Fibroblast of lung (primary cell): ENCODE measurements at regions not wholly inside any gene's neighbourhood (a gene's known extent, or its start where the extent isn't known, plus 50 kb on each side); places are given as distances from the start of the nearest gene placed in this dataset.

Experiments used
- DNase-seq, 2 donors: peaks; one replicate each; pipeline versions ENCODE4 v3.0.0 to v3.0.0-alpha.2; 2010; ENCODE audit warnings: low read depth in 2 of 2
- H2AFZ ChIP-seq: 2 replicates; pipeline ENCODE4 v1.5.1; 2012; ENCODE audit warnings: low read length, control low read depth, inconsistent platforms
- H3K27ac ChIP-seq: 2 replicates; pipeline ENCODE4 v1.5.1; 2011; ENCODE audit warnings: low read length, control low read depth; ENCODE audit not compliant: insufficient read depth
- H3K27me3 ChIP-seq: 2 replicates; pipeline ENCODE4 v1.5.1; 2011; ENCODE audit warnings: mild to moderate bottlenecking, low read length; ENCODE audit not compliant: control insufficient read depth, insufficient read depth
- H3K36me3 ChIP-seq: 2 replicates; pipeline ENCODE4 v1.5.1; 2011; ENCODE audit warnings: low read length; ENCODE audit not compliant: control insufficient read depth, insufficient read depth
- H3K4me1 ChIP-seq: 2 replicates; pipeline ENCODE4 v1.5.1; 2011; ENCODE audit warnings: low read length; ENCODE audit not compliant: control insufficient read depth, insufficient read depth; ENCODE audit errors: extremely low read depth
- H3K4me2 ChIP-seq: 2 replicates; pipeline ENCODE4 v1.5.1; 2011; ENCODE audit warnings: low read length, control low read depth; ENCODE audit not compliant: insufficient read depth; ENCODE audit errors: extremely low read depth
- H3K4me3 ChIP-seq, 4 experiments: fragments of 200-600 bp in 1 of 4; sonication (generic) in 1 of 4; replicated peaks in 1 of 4; 2 replicates each; pipeline ENCODE4 v1.5.1; 2011 to 2016; ENCODE audit warnings: low read length in 4 of 4, low read depth in 3 of 4, mild to moderate bottlenecking in 3 of 4, control low read depth in 2 of 4, inconsistent platforms in 1 of 4, mixed read lengths in 1 of 4; ENCODE audit not compliant: insufficient read depth in 1 of 4; ENCODE audit errors: control extremely low read depth in 1 of 4
- H3K79me2 ChIP-seq: 2 replicates; pipeline ENCODE4 v1.5.1; 2012; ENCODE audit warnings: mild to moderate bottlenecking, low read length, inconsistent platforms; ENCODE audit not compliant: control insufficient read depth, insufficient read depth
- H3K9ac ChIP-seq: 2 replicates; pipeline ENCODE4 v1.5.1; 2011; ENCODE audit warnings: mild to moderate bottlenecking, low read length, control low read depth; ENCODE audit not compliant: insufficient read depth
- H3K9me3 ChIP-seq: 2 replicates; pipeline ENCODE4 v1.5.1; 2012; ENCODE audit warnings: low read depth, low read length; ENCODE audit not compliant: control insufficient read depth, insufficient read depth
- H4K20me1 ChIP-seq: 2 replicates; pipeline ENCODE4 v1.5.1; 2011; ENCODE audit warnings: low read length; ENCODE audit not compliant: control insufficient read depth, insufficient read depth; ENCODE audit errors: extremely low read depth
- CTCF ChIP-seq, 2 donors: IDR thresholded peaks in 1 of 2; conservative IDR thresholded peaks in 1 of 2; 1 replicate in 1 of 2; 2 replicates in 1 of 2; pipeline ENCODE4 v1.5.1; 2011 to 2012; ENCODE audit warnings: low read length in 2 of 2, control low read depth in 1 of 2, inconsistent platforms in 1 of 2, low read depth in 1 of 2, mild to moderate bottlenecking in 1 of 2
- EZH2 ChIP-seq: IDR thresholded peaks from 2 replicates; pipeline ENCODE4 v1.5.1; 2012; ENCODE audit warnings: low read length, control low read depth, mild to moderate bottlenecking; ENCODE audit errors: missing control alignments

GRCh38 chr5:142491270-142491669, 166.4 kb upstream of the SPRY4 start:
- Histone ChIP-seq H3K27me3 (no peaks in the 10 kb centered on the region), H3K79me2 (no peaks in the 10 kb centered on the region), H3K4me2 (no peak overlapping the region), H4K20me1 (no peaks in the 10 kb centered on the region), H2AFZ (no peak overlapping the region), H3K9me3 (no peaks in the 10 kb centered on the region), H3K4me3 (no peak overlapping the region), H3K4me1 (peaks cover 5% of the 10 kb centered on the region), H3K27ac (no peak overlapping the region), H3K9ac (no peak overlapping the region), H3K36me3 (no peaks in the 10 kb centered on the region)
- no peak for DNase-seq
- TF ChIP-seq CTCF (conservative IDR thresholded peaks at IDR 0.05 in 1 of 2, IDR thresholded peaks at IDR 0.05 in 1 of 2; ENCODE audit: low read depth in 1 of 2, low read length in 2 of 2) (no peak), EZH2 (no peak)

GRCh38 chr5:142486581-142486980, 161.8 kb upstream of the SPRY4 start:
- peaks cover 6% of the 10 kb centered on the region for H3K4me1 ChIP-seq
- peak; percentile 71 to 82 for DNase-seq
- no peaks in the 10 kb centered on the region for H3K36me3 ChIP-seq
- H3K27me3 ChIP-seq = no peaks in the 10 kb centered on the region
- peak overlapping the region; percentile 37 for H3K4me2 ChIP-seq
- H3K79me2 ChIP-seq = no peaks in the 10 kb centered on the region
- no peak overlapping the region for H3K9ac ChIP-seq
- no peaks in the 10 kb centered on the region for H4K20me1 ChIP-seq
- no peak for TF ChIP-seq EZH2
- no peak for TF ChIP-seq CTCF (conservative IDR thresholded peaks at IDR 0.05 in 1 of 2, IDR thresholded peaks at IDR 0.05 in 1 of 2; ENCODE audit: low read depth in 1 of 2, low read length in 2 of 2)
- no peak overlapping the region for H3K4me3 ChIP-seq
- no peak overlapping the region for H3K27ac ChIP-seq
- no peaks in the 10 kb centered on the region for H3K9me3 ChIP-seq
- no peak overlapping the region for H2AFZ ChIP-seq

- H3K27me3 ChIP-seq = no peaks in the 10 kb centered on the region
- H3K4me3 ChIP-seq = no peak overlapping the region
- H3K27ac ChIP-seq = no peak overlapping the region
- no peak overlapping the region for H2AFZ ChIP-seq
- DNase-seq = no peak
- no peaks in the 10 kb centered on the region for H3K9me3 ChIP-seq
- no peaks in the 10 kb centered on the region for H4K20me1 ChIP-seq
- peaks cover 6% of the 10 kb centered on the region for H3K4me1 ChIP-seq
- no peak for TF ChIP-seq CTCF (conservative IDR thresholded peaks at IDR 0.05 in 1 of 2, IDR thresholded peaks at IDR 0.05 in 1 of 2; ENCODE audit: low read depth in 1 of 2, low read length in 2 of 2)
- TF ChIP-seq EZH2 = no peak
- H3K4me2 ChIP-seq = peak overlapping the region; percentile 37
- no peaks in the 10 kb centered on the region for H3K79me2 ChIP-seq
- no peak overlapping the region for H3K9ac ChIP-seq
- no peaks in the 10 kb centered on the region for H3K36me3 ChIP-seq
These were observed 161.2 kb upstream of the SPRY4 start for GRCh38 chr5:142486020-142486419.
